H1 (cell line): ENCODE measurements at regions not wholly inside any gene's neighbourhood (a gene's known extent, or its start where the extent isn't known, plus 50 kb on each side); places are given as distances from the start of the nearest gene placed in this dataset.

Experiments used
- CTCF ChIA-PET: fragments of 300-600 bp; sonication (Branson Sonifier 250); formaldehyde crosslinking; loops from one replicate; lab custom pipeline; 2021; ENCODE audit not compliant: partially characterized antibody; lab: Charles Lee
- POLR2A ChIA-PET: fragments of 300-600 bp; sonication (Branson Sonifier 250); formaldehyde crosslinking; loops from one replicate; lab custom pipeline; 2021; ENCODE audit warnings: inconsistent platforms; ENCODE audit not compliant: partially characterized antibody; lab: Charles Lee
- DNase-seq, 2 experiments: peaks; one replicate each; pipeline versions ENCODE4 v3.0.0 to v3.0.0-alpha.2; 2010 to 2022; ENCODE audit warnings: low spot score in 2 of 2, low read depth in 1 of 2, mixed read lengths in 1 of 2
- FAIRE-seq: peaks from 2 replicates; lab custom pipeline; 2011; peaks lifted over from hg19 to GRCh38; lab: Jason Lieb, UNC
- H2AFZ ChIP-seq: 2 replicates; pipeline ENCODE4 v1.8.1; 2012; ENCODE audit warnings: low read length, inconsistent platforms
- H2AK5ac ChIP-seq: 2 replicates; pipeline ENCODE4 v1.6.1; 2013; ENCODE audit warnings: low read depth, low read length
- H2BK120ac ChIP-seq: replicated peaks from 2 replicates; pipeline ENCODE3; 2013; ENCODE audit warnings: low read depth, low read length, inconsistent platforms
- H2BK12ac ChIP-seq: 2 replicates; pipeline ENCODE4 v1.6.1; 2013; ENCODE audit warnings: low read depth, low read length
- H2BK15ac ChIP-seq: 2 replicates; pipeline ENCODE4 v1.6.1; 2013; ENCODE audit warnings: low read length
- H2BK20ac ChIP-seq: 2 replicates; pipeline ENCODE4 v1.6.1; 2013; ENCODE audit warnings: low read length
- H2BK5ac ChIP-seq: 2 replicates; pipeline ENCODE4 v1.6.1; 2013; ENCODE audit warnings: low read depth, low read length
- H3K14ac ChIP-seq: 2 replicates; pipeline ENCODE4 v1.6.1; 2013; ENCODE audit warnings: inconsistent platforms; ENCODE audit not compliant: insufficient read length
- H3K18ac ChIP-seq: 2 replicates; pipeline ENCODE4 v1.6.1; 2013; ENCODE audit warnings: low read length; ENCODE audit errors: extremely low read depth
- H3K23ac ChIP-seq: 2 replicates; pipeline ENCODE4 v1.6.1; 2013; ENCODE audit warnings: inconsistent platforms; ENCODE audit not compliant: insufficient read length
- H3K23me2 ChIP-seq: 2 replicates; pipeline ENCODE4 v1.6.1; 2013; ENCODE audit warnings: low read depth, low read length
- H3K27ac ChIP-seq: 2 replicates; pipeline ENCODE4 v1.6.1; 2011; ENCODE audit warnings: low read depth, low read length, inconsistent platforms
- H3K27me3 ChIP-seq, 4 experiments: replicated peaks in 1 of 4; 1 replicate in 1 of 4; 2 replicates in 3 of 4; pipeline versions ENCODE4 v1.6.1 to v1.8.1; 2011 to 2013; ENCODE audit warnings: low read length in 3 of 4, mild to moderate bottlenecking in 3 of 4, inconsistent platforms in 2 of 4, mixed read lengths in 2 of 4, moderate library complexity in 1 of 4; ENCODE audit not compliant: control insufficient read depth in 3 of 4, insufficient read depth in 3 of 4; ENCODE audit errors: extremely low read depth in 1 of 4
- H3K36me3 ChIP-seq, 4 experiments: 2 replicates each; pipeline versions ENCODE4 v1.6.1 to v1.8.1; 2011 to 2013; ENCODE audit warnings: mild to moderate bottlenecking in 4 of 4, low read length in 3 of 4, moderate library complexity in 2 of 4, control low read depth in 1 of 4, inconsistent platforms in 1 of 4; ENCODE audit not compliant: insufficient read depth in 4 of 4, control insufficient read depth in 2 of 4
- H3K4ac ChIP-seq: replicated peaks from 2 replicates; pipeline ENCODE3; 2013; ENCODE audit warnings: low read length, low read depth, mixed read lengths, inconsistent platforms; ENCODE audit not compliant: insufficient read length
- H3K4me1 ChIP-seq, 4 experiments: replicated peaks in 1 of 4; 1 replicate in 1 of 4; 2 replicates in 3 of 4; pipeline versions ENCODE4 v1.6.1 to v1.8.1; 2011 to 2013; ENCODE audit warnings: low read length in 3 of 4, inconsistent platforms in 2 of 4, mixed read lengths in 1 of 4; ENCODE audit not compliant: insufficient read depth in 4 of 4, control insufficient read depth in 3 of 4
- H3K4me2 ChIP-seq, 2 experiments: 2 replicates each; pipeline versions ENCODE4 v1.6.1 to v1.8.1; 2011 to 2013; ENCODE audit warnings: low read depth in 2 of 2, low read length in 2 of 2, control low read depth in 1 of 2, inconsistent platforms in 1 of 2, mild to moderate bottlenecking in 1 of 2; ENCODE audit not compliant: insufficient read depth in 1 of 2
- H3K4me3 ChIP-seq, 4 experiments: fragments of 200-600, 300-600 bp in 1 of 4; sonication (generic), shearing (Covaris generic), sonication (Bioruptor Twin) in 1 of 4; 2 replicates each; pipeline versions ENCODE4 v1.5.1 to v1.8.1; 2011 to 2016; ENCODE audit warnings: low read length in 4 of 4, low read depth in 3 of 4, control low read depth in 2 of 4, inconsistent platforms in 2 of 4, mild to moderate bottlenecking in 2 of 4, mixed read lengths in 1 of 4, moderate library complexity in 1 of 4; ENCODE audit not compliant: insufficient read depth in 2 of 4; ENCODE audit errors: extremely low read depth in 1 of 4
- H3K56ac ChIP-seq: replicated peaks from 2 replicates; pipeline ENCODE3; 2013; ENCODE audit warnings: low read depth, mild to moderate bottlenecking, mixed read lengths, low read length, inconsistent platforms; ENCODE audit not compliant: insufficient read length
- H3K79me1 ChIP-seq: 2 replicates; pipeline ENCODE4 v1.6.1; 2013; ENCODE audit warnings: low read depth, low read length, control low read depth
- H3K79me2 ChIP-seq, 2 experiments: 2 replicates each; pipeline versions ENCODE4 v1.6.1 to v1.8.1; 2012 to 2013; ENCODE audit warnings: low read length in 2 of 2, mild to moderate bottlenecking in 2 of 2, inconsistent platforms in 1 of 2; ENCODE audit not compliant: insufficient read depth in 2 of 2, control insufficient read depth in 1 of 2
- H3K9ac ChIP-seq, 4 experiments: replicated peaks in 1 of 4; 1 replicate in 1 of 4; 2 replicates in 3 of 4; pipeline versions ENCODE4 v1.6.1 to v1.8.1; 2011 to 2013; ENCODE audit warnings: low read depth in 3 of 4, low read length in 3 of 4, control low read depth in 2 of 4, mild to moderate bottlenecking in 2 of 4, moderate library complexity in 2 of 4, inconsistent platforms in 1 of 4; ENCODE audit errors: extremely low read depth in 1 of 4
- H3K9me3 ChIP-seq, 2 experiments: 2 replicates each; pipeline versions ENCODE4 v1.6.1 to v1.8.1; 2012 to 2013; ENCODE audit warnings: mild to moderate bottlenecking in 2 of 2, moderate library complexity in 2 of 2, control low read depth in 1 of 2, inconsistent platforms in 1 of 2, low read depth in 1 of 2, low read length in 1 of 2, mixed read lengths in 1 of 2; ENCODE audit not compliant: insufficient read depth in 2 of 2
- H4K20me1 ChIP-seq, 2 experiments: replicated peaks in 1 of 2; 2 replicates each; pipeline versions ENCODE3 to v1.8.1; 2011 to 2013; ENCODE audit warnings: inconsistent platforms in 2 of 2, low read length in 2 of 2, mild to moderate bottlenecking in 1 of 2; ENCODE audit not compliant: insufficient read depth in 2 of 2, control insufficient read depth in 1 of 2
- H4K5ac ChIP-seq: 2 replicates; pipeline ENCODE4 v1.6.1; 2013; ENCODE audit warnings: low read length, low read depth, mixed read lengths, inconsistent platforms; ENCODE audit not compliant: insufficient read length
- H4K8ac ChIP-seq: 2 replicates; pipeline ENCODE4 v1.8.0; 2013; ENCODE audit warnings: mild to moderate bottlenecking, moderate library complexity, low read length, inconsistent platforms; ENCODE audit not compliant: insufficient read depth; ENCODE audit errors: extremely low read depth
- H4K91ac ChIP-seq: replicated peaks from 2 replicates; pipeline ENCODE3; 2013; ENCODE audit warnings: low read length, mixed read lengths, inconsistent platforms; ENCODE audit not compliant: insufficient read length
- JUN ChIP-seq: IDR thresholded peaks from 2 replicates; pipeline ENCODE4 v1.6.1; 2011; ENCODE audit warnings: low read depth, mild to moderate bottlenecking, improper control_type of control experiment, low read length
- WGBS, 2 experiments: shearing (Covaris generic) in 1 of 2; methylation state at CpG; one replicate each; pipeline versions ENCODE4 v1.1.6 to v1.1.7; 2013 to 2015; ENCODE audit warnings: low lambda C conversion rate in 2 of 2, mixed read lengths in 2 of 2, inconsistent platforms in 1 of 2, low coverage in 1 of 2, missing lambda C conversion rate in 1 of 2; ENCODE audit not compliant: insufficient replicate concordance in 2 of 2, insufficient coverage in 1 of 2, insufficient read length in 1 of 2; ENCODE audit errors: extremely low coverage in 1 of 2, missing lambda C conversion rate in 1 of 2; 5-methylcytosine and 5-hydroxymethylcytosine counted together

DNA sequence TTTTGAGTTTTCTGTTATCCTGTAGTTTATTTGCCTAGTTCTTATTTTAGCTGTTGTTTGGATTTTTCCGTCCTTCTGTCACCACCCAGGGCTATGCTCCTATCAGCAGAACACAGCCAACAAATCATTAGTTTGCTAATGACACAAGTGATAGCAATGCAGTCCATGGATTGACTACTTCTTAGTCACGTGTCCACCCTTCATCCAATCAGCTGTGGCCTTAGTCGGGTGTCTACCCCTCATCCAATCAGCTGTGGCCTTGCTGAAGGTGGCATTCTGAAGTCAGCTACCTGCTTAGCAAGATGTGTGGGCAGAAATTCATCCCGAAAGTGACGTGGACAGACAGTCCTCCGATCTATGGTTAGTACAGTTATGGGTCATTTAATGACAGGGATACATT is 182.3 kb downstream of the GALC start:
- Histone ChIP-seq H3K4me3 (no peak overlapping the region), H3K14ac (no peak overlapping the region), H2BK15ac (no peak overlapping the region), H3K79me2 (no peaks in the 10 kb centered on the region), H2BK120ac (no peak overlapping the region), H3K4ac (no peak overlapping the region), H4K5ac (no peak overlapping the region), H4K20me1 (no peaks in the 10 kb centered on the region), H4K91ac (no peak overlapping the region), H4K8ac (no peak overlapping the region), H2BK5ac (no peak overlapping the region), H3K9ac (no peak overlapping the region), H3K4me1 (no peaks in the 10 kb centered on the region), H3K27ac (no peak overlapping the region), H3K56ac (no peak overlapping the region), H3K79me1 (no peaks in the 10 kb centered on the region), H3K23me2 (no peaks in the 10 kb centered on the region), H3K4me2 (no peak overlapping the region), H2AFZ (no peak overlapping the region), H3K36me3 (no peaks in the 10 kb centered on the region), H3K23ac (no peak overlapping the region), H2BK12ac (no peak overlapping the region), H2AK5ac (no peak overlapping the region), H3K18ac (no peak overlapping the region), H3K9me3 (no peaks in the 10 kb centered on the region), H2BK20ac (no peak overlapping the region), H3K27me3 (no peaks in the 10 kb centered on the region)
- no peak for DNase-seq
- no peak for FAIRE-seq
- CTCF ChIA-PET: interaction anchor here (1.3 kb wide), 1 partner anchor 11 kb away, joined by 3 read pairs; no protein-coding TSS in a partner anchor
- WGBS, 2 experiments: 93% methylated on average over 6 of the region's 6 CpGs; no CpG with 5 or more reads in 1 of the 2 experiments
- POLR2A ChIA-PET: no interaction called here
- no peak for TF ChIP-seq JUN
